ENCODE measurements at regions not wholly inside any gene's neighbourhood (a gene's known extent, or its start where the extent isn't known, plus 50 kb on each side); places are given as distances from the start of the nearest gene placed in this dataset.

DNA sequence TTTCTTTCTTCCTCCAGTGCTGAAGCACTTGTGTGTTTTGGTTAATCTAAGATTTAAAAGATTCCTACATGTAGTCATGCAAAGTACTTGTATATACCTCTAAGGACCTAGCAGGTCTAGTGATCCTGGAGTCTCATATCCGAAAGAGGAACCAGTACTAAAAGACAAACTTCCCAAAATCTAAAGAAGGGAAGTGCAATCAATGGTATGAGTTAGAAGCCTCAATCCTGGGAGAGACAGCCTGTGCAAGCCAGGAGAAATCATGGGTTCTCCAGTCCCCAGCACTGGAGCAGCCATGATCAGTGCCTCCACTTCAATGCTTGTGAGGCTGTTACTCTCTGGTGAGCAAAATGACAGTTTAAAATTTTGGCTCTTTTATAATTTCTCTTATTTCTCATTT is 277.4 kb downstream of the DAD1 start (continued):
- TF ChIP-seq, protein P1, sequence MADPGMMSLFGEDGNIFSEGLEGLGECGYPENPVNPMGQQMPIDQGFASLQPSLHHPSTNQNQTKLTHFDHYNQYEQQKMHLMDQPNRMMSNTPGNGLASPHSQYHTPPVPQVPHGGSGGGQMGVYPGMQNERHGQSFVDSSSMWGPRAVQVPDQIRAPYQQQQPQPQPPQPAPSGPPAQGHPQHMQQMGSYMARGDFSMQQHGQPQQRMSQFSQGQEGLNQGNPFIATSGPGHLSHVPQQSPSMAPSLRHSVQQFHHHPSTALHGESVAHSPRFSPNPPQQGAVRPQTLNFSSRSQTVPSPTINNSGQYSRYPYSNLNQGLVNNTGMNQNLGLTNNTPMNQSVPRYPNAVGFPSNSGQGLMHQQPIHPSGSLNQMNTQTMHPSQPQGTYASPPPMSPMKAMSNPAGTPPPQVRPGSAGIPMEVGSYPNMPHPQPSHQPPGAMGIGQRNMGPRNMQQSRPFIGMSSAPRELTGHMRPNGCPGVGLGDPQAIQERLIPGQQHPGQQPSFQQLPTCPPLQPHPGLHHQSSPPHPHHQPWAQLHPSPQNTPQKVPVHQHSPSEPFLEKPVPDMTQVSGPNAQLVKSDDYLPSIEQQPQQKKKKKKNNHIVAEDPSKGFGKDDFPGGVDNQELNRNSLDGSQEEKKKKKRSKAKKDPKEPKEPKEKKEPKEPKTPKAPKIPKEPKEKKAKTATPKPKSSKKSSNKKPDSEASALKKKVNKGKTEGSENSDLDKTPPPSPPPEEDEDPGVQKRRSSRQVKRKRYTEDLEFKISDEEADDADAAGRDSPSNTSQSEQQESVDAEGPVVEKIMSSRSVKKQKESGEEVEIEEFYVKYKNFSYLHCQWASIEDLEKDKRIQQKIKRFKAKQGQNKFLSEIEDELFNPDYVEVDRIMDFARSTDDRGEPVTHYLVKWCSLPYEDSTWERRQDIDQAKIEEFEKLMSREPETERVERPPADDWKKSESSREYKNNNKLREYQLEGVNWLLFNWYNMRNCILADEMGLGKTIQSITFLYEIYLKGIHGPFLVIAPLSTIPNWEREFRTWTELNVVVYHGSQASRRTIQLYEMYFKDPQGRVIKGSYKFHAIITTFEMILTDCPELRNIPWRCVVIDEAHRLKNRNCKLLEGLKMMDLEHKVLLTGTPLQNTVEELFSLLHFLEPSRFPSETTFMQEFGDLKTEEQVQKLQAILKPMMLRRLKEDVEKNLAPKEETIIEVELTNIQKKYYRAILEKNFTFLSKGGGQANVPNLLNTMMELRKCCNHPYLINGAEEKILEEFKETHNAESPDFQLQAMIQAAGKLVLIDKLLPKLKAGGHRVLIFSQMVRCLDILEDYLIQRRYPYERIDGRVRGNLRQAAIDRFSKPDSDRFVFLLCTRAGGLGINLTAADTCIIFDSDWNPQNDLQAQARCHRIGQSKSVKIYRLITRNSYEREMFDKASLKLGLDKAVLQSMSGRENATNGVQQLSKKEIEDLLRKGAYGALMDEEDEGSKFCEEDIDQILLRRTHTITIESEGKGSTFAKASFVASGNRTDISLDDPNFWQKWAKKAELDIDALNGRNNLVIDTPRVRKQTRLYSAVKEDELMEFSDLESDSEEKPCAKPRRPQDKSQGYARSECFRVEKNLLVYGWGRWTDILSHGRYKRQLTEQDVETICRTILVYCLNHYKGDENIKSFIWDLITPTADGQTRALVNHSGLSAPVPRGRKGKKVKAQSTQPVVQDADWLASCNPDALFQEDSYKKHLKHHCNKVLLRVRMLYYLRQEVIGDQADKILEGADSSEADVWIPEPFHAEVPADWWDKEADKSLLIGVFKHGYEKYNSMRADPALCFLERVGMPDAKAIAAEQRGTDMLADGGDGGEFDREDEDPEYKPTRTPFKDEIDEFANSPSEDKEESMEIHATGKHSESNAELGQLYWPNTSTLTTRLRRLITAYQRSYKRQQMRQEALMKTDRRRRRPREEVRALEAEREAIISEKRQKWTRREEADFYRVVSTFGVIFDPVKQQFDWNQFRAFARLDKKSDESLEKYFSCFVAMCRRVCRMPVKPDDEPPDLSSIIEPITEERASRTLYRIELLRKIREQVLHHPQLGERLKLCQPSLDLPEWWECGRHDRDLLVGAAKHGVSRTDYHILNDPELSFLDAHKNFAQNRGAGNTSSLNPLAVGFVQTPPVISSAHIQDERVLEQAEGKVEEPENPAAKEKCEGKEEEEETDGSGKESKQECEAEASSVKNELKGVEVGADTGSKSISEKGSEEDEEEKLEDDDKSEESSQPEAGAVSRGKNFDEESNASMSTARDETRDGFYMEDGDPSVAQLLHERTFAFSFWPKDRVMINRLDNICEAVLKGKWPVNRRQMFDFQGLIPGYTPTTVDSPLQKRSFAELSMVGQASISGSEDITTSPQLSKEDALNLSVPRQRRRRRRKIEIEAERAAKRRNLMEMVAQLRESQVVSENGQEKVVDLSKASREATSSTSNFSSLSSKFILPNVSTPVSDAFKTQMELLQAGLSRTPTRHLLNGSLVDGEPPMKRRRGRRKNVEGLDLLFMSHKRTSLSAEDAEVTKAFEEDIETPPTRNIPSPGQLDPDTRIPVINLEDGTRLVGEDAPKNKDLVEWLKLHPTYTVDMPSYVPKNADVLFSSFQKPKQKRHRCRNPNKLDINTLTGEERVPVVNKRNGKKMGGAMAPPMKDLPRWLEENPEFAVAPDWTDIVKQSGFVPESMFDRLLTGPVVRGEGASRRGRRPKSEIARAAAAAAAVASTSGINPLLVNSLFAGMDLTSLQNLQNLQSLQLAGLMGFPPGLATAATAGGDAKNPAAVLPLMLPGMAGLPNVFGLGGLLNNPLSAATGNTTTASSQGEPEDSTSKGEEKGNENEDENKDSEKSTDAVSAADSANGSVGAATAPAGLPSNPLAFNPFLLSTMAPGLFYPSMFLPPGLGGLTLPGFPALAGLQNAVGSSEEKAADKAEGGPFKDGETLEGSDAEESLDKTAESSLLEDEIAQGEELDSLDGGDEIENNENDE (IDR thresholded peaks at IDR 0.05; ENCODE audit: insufficient replicate concordance, low read length) = no peak
- TF ChIP-seq SP2 (IDR thresholded peaks at IDR 0.05; ENCODE audit: low read length) = no peak
- TF ChIP-seq, protein P2, sequence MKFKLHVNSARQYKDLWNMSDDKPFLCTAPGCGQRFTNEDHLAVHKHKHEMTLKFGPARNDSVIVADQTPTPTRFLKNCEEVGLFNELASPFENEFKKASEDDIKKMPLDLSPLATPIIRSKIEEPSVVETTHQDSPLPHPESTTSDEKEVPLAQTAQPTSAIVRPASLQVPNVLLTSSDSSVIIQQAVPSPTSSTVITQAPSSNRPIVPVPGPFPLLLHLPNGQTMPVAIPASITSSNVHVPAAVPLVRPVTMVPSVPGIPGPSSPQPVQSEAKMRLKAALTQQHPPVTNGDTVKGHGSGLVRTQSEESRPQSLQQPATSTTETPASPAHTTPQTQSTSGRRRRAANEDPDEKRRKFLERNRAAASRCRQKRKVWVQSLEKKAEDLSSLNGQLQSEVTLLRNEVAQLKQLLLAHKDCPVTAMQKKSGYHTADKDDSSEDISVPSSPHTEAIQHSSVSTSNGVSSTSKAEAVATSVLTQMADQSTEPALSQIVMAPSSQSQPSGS (IDR thresholded peaks at IDR 0.05; ENCODE audit: low read length) = no peak
- no peak for TF ChIP-seq GTF2F1 (IDR thresholded peaks at IDR 0.05; ENCODE audit: borderline replicate concordance, low read depth, low read length)
- no peak for TF ChIP-seq CBX5 (IDR thresholded peaks at IDR 0.05; ENCODE audit: low read depth, low read length)
- TF ChIP-seq BACH1 (IDR thresholded peaks at IDR 0.05; ENCODE audit: low read length) = no peak
- no peak for TF ChIP-seq TBP (IDR thresholded peaks at IDR 0.05; ENCODE audit: low read depth, low read length)
- no peak for TF ChIP-seq CBX8 (IDR thresholded peaks at IDR 0.05; ENCODE audit: borderline replicate concordance, low read depth, low read length)
- TF ChIP-seq SIRT6 (IDR thresholded peaks at IDR 0.05; ENCODE audit: low read length) = no peak
- no peak for TF ChIP-seq ZNF274 (IDR thresholded peaks at IDR 0.05; ENCODE audit: borderline replicate concordance, extremely low read depth, low read length)
- TF ChIP-seq POLR2AphosphoS5 (IDR thresholded peaks at IDR 0.05; ENCODE audit: low read depth, low read length) = no peak
- no peak for TF ChIP-seq CHD1 (IDR thresholded peaks at IDR 0.05; ENCODE audit: low read depth, low read length)
